ENCODE measurements at regions not wholly inside any gene's neighbourhood (a gene's known extent, or its start where the extent isn't known, plus 50 kb on each side); places are given as distances from the start of the nearest gene placed in this dataset.

GRCh38 chr13:89982407-89983095 lies 1364.9 kb upstream of the MIR17HG start:
- Histone ChIP-seq H3K9me3 (ENCODE audit: low read depth, low read length, poor library complexity, severe bottlenecking) (no peaks in the 10 kb centered on the region), H3K36me3 (ENCODE audit: insufficient read depth, low read length, poor library complexity, severe bottlenecking) (no peaks in the 10 kb centered on the region), H3K4me1 (ENCODE audit: insufficient read depth, low read length, poor library complexity, severe bottlenecking) (no peaks in the 10 kb centered on the region), H3K27me3 (replicated peaks; ENCODE audit: insufficient read depth, low read depth, low read length, poor library complexity) (no peaks in the 10 kb centered on the region), H3K27ac (ENCODE audit: low read depth, low read length, poor library complexity, severe bottlenecking) (no peak overlapping the region), H3K4me3 (ENCODE audit: low read depth, low read length, poor library complexity, severe bottlenecking) (no peak overlapping the region)
- ChIA-PET POLR2A (ENCODE audit: low non-redundant PET) (no interaction called here), CTCF (no interaction called here)
- no TSS peak for BruUV-seq (replicated peaks)
- DNase-seq (ENCODE audit: low spot score) = no peak
- no peak for TF ChIP-seq EZH2 (IDR thresholded peaks at IDR 0.05; ENCODE audit: borderline replicate concordance, low read depth, low read length, poor library complexity, severe bottlenecking)
- TF ChIP-seq CTCF (conservative IDR thresholded peaks at IDR 0.05; ENCODE audit: low read depth, low read length) = no peak
- intact Hi-C loops (cut with micrococcal nuclease; ENCODE audit: unreplicated experiment) = no loop called here

DNA sequence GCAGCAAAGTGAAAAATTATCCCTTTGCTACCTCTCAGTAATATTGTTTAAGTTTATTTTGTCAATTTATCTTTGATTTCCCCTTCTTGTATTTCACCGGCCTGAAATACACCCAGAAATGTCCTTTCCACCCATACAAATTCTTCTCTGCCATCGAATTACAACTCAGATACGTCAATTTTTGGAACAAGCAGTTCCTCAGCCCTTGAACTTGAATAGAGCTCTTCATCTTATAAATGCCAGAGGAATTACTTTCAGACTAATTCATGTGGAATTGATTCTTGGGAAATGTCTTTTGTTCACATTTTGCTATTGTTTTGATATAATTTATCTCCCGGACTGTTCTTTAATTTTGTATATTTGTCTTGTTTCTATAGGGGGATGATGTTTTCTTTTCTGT lies 1359.3 kb upstream of the MIR17HG start:
- no peak for DNase-seq (ENCODE audit: low spot score)
- ChIA-PET POLR2A (ENCODE audit: low non-redundant PET) (no interaction called here), CTCF (no interaction called here)
- no peak for TF ChIP-seq CTCF (conservative IDR thresholded peaks at IDR 0.05; ENCODE audit: low read depth, low read length)
- no peak for TF ChIP-seq EZH2 (IDR thresholded peaks at IDR 0.05; ENCODE audit: borderline replicate concordance, low read depth, low read length, poor library complexity, severe bottlenecking)
- Histone ChIP-seq H3K9me3 (ENCODE audit: low read depth, low read length, poor library complexity, severe bottlenecking) (no peaks in the 10 kb centered on the region), H3K27ac (ENCODE audit: low read depth, low read length, poor library complexity, severe bottlenecking) (no peak overlapping the region), H3K36me3 (ENCODE audit: insufficient read depth, low read length, poor library complexity, severe bottlenecking) (no peaks in the 10 kb centered on the region), H3K4me3 (ENCODE audit: low read depth, low read length, poor library complexity, severe bottlenecking) (no peak overlapping the region), H3K27me3 (replicated peaks; ENCODE audit: insufficient read depth, low read depth, low read length, poor library complexity) (no peaks in the 10 kb centered on the region), H3K4me1 (ENCODE audit: insufficient read depth, low read length, poor library complexity, severe bottlenecking) (no peaks in the 10 kb centered on the region)
- no TSS peak for BruUV-seq (replicated peaks)
- intact Hi-C loops (cut with micrococcal nuclease; ENCODE audit: unreplicated experiment) = no loop called here

DNA sequence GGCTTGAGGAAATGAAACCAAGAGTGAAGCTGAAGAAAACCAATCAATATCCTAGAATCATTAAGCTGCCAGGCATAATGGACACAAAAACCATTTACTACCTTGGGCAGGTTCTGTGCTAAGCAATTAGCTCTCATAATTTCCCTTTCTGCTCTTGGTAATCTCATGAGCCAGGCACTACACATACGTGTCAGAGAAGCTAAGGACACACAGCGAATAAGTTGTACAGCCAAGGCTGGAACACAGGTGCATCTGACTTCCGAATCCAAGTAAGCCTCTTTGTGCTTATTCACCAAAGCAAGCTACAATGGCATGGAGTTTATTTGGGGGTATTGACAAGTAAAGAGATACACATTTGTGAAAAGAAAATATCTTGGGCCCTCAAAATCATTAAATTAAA lies 1343.9 kb upstream of the MIR17HG start:
- POLR2A ChIA-PET (ENCODE audit: low non-redundant PET) = no interaction called here
- no peak for TF ChIP-seq CTCF (conservative IDR thresholded peaks at IDR 0.05; ENCODE audit: low read depth, low read length)

More for the DNA sequence above, 1343.9 kb upstream of the MIR17HG start:
- CTCF ChIA-PET = no interaction called here
- no TSS peak for BruUV-seq (replicated peaks)
- no peaks in the 10 kb centered on the region for H3K36me3 ChIP-seq (ENCODE audit: insufficient read depth, low read length, poor library complexity, severe bottlenecking)
- H3K27ac ChIP-seq (ENCODE audit: low read depth, low read length, poor library complexity, severe bottlenecking) = no peak overlapping the region
- no peaks in the 10 kb centered on the region for H3K27me3 ChIP-seq (replicated peaks; ENCODE audit: insufficient read depth, low read depth, low read length, poor library complexity)
- no peak for DNase-seq (ENCODE audit: low spot score)
- no peaks in the 10 kb centered on the region for H3K9me3 ChIP-seq (ENCODE audit: low read depth, low read length, poor library complexity, severe bottlenecking)
- intact Hi-C loops (cut with micrococcal nuclease; ENCODE audit: unreplicated experiment) = no loop called here
- H3K4me3 ChIP-seq (ENCODE audit: low read depth, low read length, poor library complexity, severe bottlenecking) = no peak overlapping the region
- no peaks in the 10 kb centered on the region for H3K4me1 ChIP-seq (ENCODE audit: insufficient read depth, low read length, poor library complexity, severe bottlenecking)

Measured in A673 (cell line).